H1 (cell line): ENCODE measurements at regions not wholly inside any gene's neighbourhood (a gene's known extent, or its start where the extent isn't known, plus 50 kb on each side); places are given as distances from the start of the nearest gene placed in this dataset.
"Not testable (repeated sequence)": the region's sequence is repeated elsewhere in the genome, so short reads cannot be mapped to it uniquely, and the experiment has no call there.

ENCODE experiments used
- CHD1 ChIP-seq: IDR thresholded peaks from 2 replicates; pipeline ENCODE4 v1.6.1; 2012; ENCODE audit warnings: low read depth, low read length, improper control_type of control experiment
- EP300 ChIP-seq, 2 experiments: IDR thresholded peaks; 1 replicate in 1 of 2; 2 replicates in 1 of 2; pipeline ENCODE4 v1.6.1; 2011 to 2012; ENCODE audit warnings: low read depth in 2 of 2, low read length in 2 of 2, mild to moderate bottlenecking in 2 of 2, borderline replicate concordance in 1 of 2, inconsistent platforms in 1 of 2, moderate library complexity in 1 of 2
- SP1 ChIP-seq: IDR thresholded peaks from 2 replicates; pipeline ENCODE4 v1.6.1; 2011; ENCODE audit warnings: low read depth, low read length
- TBP ChIP-seq: IDR thresholded peaks from 2 replicates; pipeline ENCODE4 v1.6.1; 2011; ENCODE audit warnings: low read depth, low read length, improper control_type of control experiment
- YY1 ChIP-seq: IDR thresholded peaks from 2 replicates; pipeline ENCODE4 v1.6.1; 2011; ENCODE audit warnings: low read depth, mild to moderate bottlenecking, low read length
- TF ChIP-seq, protein P1 (sequence below), 3 experiments: IDR thresholded peaks; 1 replicate in 2 of 3; 2 replicates in 1 of 3; pipeline versions ENCODE4 v1.5.1 to v1.6.1; 2011; ENCODE audit warnings: low read length in 3 of 3, mild to moderate bottlenecking in 3 of 3, inconsistent platforms in 2 of 3, low read depth in 1 of 3, moderate library complexity in 1 of 3; ENCODE audit not compliant: insufficient read depth in 1 of 3; ENCODE audit errors: control extremely low read depth in 1 of 3

DNA sequence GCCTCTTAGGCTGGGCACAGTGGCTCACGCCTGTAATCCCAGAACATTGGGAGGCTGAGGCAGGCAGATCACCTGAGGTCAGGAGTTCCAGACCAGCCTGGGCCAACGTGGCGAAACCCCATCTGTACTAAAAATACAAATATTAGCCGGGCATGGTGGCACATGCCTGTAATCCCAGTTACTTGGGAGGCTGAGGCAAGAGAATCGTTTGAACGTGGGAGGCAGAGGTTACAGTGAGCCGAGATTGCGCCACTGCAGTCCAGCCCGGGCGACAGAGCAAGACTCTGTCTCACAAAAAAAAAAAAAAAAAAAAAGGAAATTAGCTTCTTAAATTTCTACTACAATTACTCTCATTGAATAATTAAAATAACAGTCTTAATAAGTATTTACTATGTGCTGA is 52.4 kb upstream of the JARID2 start:
- TF ChIP-seq TBP; CHD1; YY1; SP1; EP300 (IDR thresholded peaks at IDR 0.05; ENCODE audit: borderline replicate concordance in 1 of 2, low read depth in 2 of 2, low read length in 2 of 2): not testable (repeated sequence)
- TF ChIP-seq, protein P1, sequence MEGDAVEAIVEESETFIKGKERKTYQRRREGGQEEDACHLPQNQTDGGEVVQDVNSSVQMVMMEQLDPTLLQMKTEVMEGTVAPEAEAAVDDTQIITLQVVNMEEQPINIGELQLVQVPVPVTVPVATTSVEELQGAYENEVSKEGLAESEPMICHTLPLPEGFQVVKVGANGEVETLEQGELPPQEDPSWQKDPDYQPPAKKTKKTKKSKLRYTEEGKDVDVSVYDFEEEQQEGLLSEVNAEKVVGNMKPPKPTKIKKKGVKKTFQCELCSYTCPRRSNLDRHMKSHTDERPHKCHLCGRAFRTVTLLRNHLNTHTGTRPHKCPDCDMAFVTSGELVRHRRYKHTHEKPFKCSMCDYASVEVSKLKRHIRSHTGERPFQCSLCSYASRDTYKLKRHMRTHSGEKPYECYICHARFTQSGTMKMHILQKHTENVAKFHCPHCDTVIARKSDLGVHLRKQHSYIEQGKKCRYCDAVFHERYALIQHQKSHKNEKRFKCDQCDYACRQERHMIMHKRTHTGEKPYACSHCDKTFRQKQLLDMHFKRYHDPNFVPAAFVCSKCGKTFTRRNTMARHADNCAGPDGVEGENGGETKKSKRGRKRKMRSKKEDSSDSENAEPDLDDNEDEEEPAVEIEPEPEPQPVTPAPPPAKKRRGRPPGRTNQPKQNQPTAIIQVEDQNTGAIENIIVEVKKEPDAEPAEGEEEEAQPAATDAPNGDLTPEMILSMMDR (IDR thresholded peaks at IDR 0.05; ENCODE audit: control extremely low read depth in 1 of 3, insufficient read depth in 1 of 3, low read depth in 1 of 3, low read length in 3 of 3) = not testable (repeated sequence)
